Glutamatergic neuron (in vitro differentiated cells): ENCODE measurements at regions not wholly inside any gene's neighbourhood (a gene's known extent, or its start where the extent isn't known, plus 50 kb on each side); places are given as distances from the start of the nearest gene placed in this dataset.

Source experiments
- DNase-seq: peaks from one replicate; pipeline ENCODE4 v3.0.0; 2022
- H3K27ac Mint-ChIP-seq: one replicate; pipeline ENCODE4 v1.8.0; 2020; ENCODE audit warnings: mild to moderate bottlenecking, mixed read lengths, inconsistent platforms; ENCODE audit not compliant: unreplicated experiment
- H3K27me3 Mint-ChIP-seq: one replicate; pipeline ENCODE4 v1.8.0; 2020; ENCODE audit warnings: mild to moderate bottlenecking, moderate library complexity, mixed read lengths, inconsistent platforms; ENCODE audit not compliant: unreplicated experiment
- H3K36me3 Mint-ChIP-seq: one replicate; pipeline ENCODE4 v1.8.0; 2020; ENCODE audit warnings: mild to moderate bottlenecking, mixed read lengths, inconsistent platforms; ENCODE audit not compliant: unreplicated experiment
- H3K4me1 Mint-ChIP-seq: one replicate; pipeline ENCODE4 v1.8.0; 2020; ENCODE audit warnings: mild to moderate bottlenecking, low read depth, mixed read lengths, inconsistent platforms; ENCODE audit not compliant: unreplicated experiment
- H3K4me3 Mint-ChIP-seq: one replicate; pipeline ENCODE4 v1.8.0; 2020; ENCODE audit warnings: mild to moderate bottlenecking, mixed read lengths, inconsistent platforms; ENCODE audit not compliant: unreplicated experiment
- H3K9me3 Mint-ChIP-seq: one replicate; pipeline ENCODE4 v1.8.0; 2020; ENCODE audit warnings: mild to moderate bottlenecking, moderate library complexity, mixed read lengths, inconsistent platforms; ENCODE audit not compliant: unreplicated experiment
- CTCF ChIP-seq: fragments of 200-600 bp; sonication (generic); IDR thresholded peaks from one replicate; pipeline ENCODE4 v1.5.0; 2021; ENCODE audit not compliant: partially characterized antibody, unreplicated experiment

- no peak for DNase-seq
- Mint-ChIP-seq H3K27me3 (no peaks in the 10 kb centered on the region), H3K36me3 (no peaks in the 10 kb centered on the region), H3K27ac (no peak overlapping the region), H3K4me1 (no peaks in the 10 kb centered on the region), H3K9me3 (peaks cover 2% of the 10 kb centered on the region), H3K4me3 (no peak overlapping the region)
- TF ChIP-seq CTCF, result no peak
Measured at GRCh38 chr5:15023846-15024245, 152.3 kb upstream of the ANKH start.

GRCh38 chr5:15023266-15023665, 151.7 kb upstream of the ANKH start:
- H3K4me3 Mint-ChIP-seq, result no peak overlapping the region
- no peaks in the 10 kb centered on the region for H3K27me3 Mint-ChIP-seq
- peaks cover 2% of the 10 kb centered on the region for H3K9me3 Mint-ChIP-seq
- no peak overlapping the region for H3K27ac Mint-ChIP-seq
- no peak for TF ChIP-seq CTCF
- H3K36me3 Mint-ChIP-seq, result no peaks in the 10 kb centered on the region
- no peak for DNase-seq
- H3K4me1 Mint-ChIP-seq, result no peaks in the 10 kb centered on the region

- Mint-ChIP-seq H3K27me3 (no peaks in the 10 kb centered on the region), H3K36me3 (peaks cover 5% of the 10 kb centered on the region), H3K9me3 (peaks cover 2% of the 10 kb centered on the region), H3K4me3 (no peak overlapping the region), H3K27ac (no peak overlapping the region), H3K4me1 (no peaks in the 10 kb centered on the region)
- no peak for DNase-seq
- TF ChIP-seq CTCF, result no peak
Measured at GRCh38 chr5:15021266-15022046, 149.9 kb upstream of the ANKH start.

- no peak overlapping the region for H3K4me3 Mint-ChIP-seq
- no peaks in the 10 kb centered on the region for H3K4me1 Mint-ChIP-seq
- TF ChIP-seq CTCF, result no peak
- no peak for DNase-seq
- peaks cover 2% of the 10 kb centered on the region for H3K9me3 Mint-ChIP-seq
- H3K36me3 Mint-ChIP-seq, result peaks cover 5% of the 10 kb centered on the region
- no peaks in the 10 kb centered on the region for H3K27me3 Mint-ChIP-seq
- H3K27ac Mint-ChIP-seq, result no peak overlapping the region
Measured at GRCh38 chr5:15020736-15021135, 149.2 kb upstream of the ANKH start.

- Mint-ChIP-seq H3K4me1 (no peaks in the 10 kb centered on the region), H3K36me3 (peaks cover 5% of the 10 kb centered on the region), H3K9me3 (peaks cover 2% of the 10 kb centered on the region), H3K27me3 (peaks cover 2% of the 10 kb centered on the region), H3K4me3 (no peak overlapping the region), H3K27ac (no peak overlapping the region)
- no peak for DNase-seq
- no peak for TF ChIP-seq CTCF
Measured at GRCh38 chr5:15014809-15015208, 143.2 kb upstream of the ANKH start.
